Astrocyte (in vitro differentiated cells and primary cell): ENCODE measurements at regions not wholly inside any gene's neighbourhood (a gene's known extent, or its start where the extent isn't known, plus 50 kb on each side); places are given as distances from the start of the nearest gene placed in this dataset.

Experiments used
- DNase-seq: peaks from one replicate; pipeline ENCODE4 v3.0.0-alpha.2; 2010; ENCODE audit warnings: low read depth
- FAIRE-seq: peaks from 2 replicates; lab custom pipeline; 2011; peaks lifted over from hg19 to GRCh38; lab: Jason Lieb, UNC
- H2AFZ ChIP-seq: 2 replicates; pipeline ENCODE4 v1.6.0; 2012; ENCODE audit warnings: low read depth, low read length, inconsistent platforms
- H3K27ac ChIP-seq: 2 replicates; pipeline ENCODE4 v1.5.1; 2011; ENCODE audit warnings: low read depth, low read length, inconsistent platforms
- H3K27me3 ChIP-seq: 2 replicates; pipeline ENCODE4 v1.6.0; 2011; ENCODE audit warnings: low read length, inconsistent platforms; ENCODE audit not compliant: insufficient read depth
- H3K36me3 ChIP-seq: 2 replicates; pipeline ENCODE4 v1.5.1; 2011; ENCODE audit warnings: low read length, inconsistent platforms; ENCODE audit not compliant: insufficient read depth
- H3K4me1 ChIP-seq: 2 replicates; pipeline ENCODE4 v1.5.1; 2011; ENCODE audit warnings: low read length, inconsistent platforms; ENCODE audit not compliant: insufficient read depth
- H3K4me2 ChIP-seq: 2 replicates; pipeline ENCODE4 v1.6.0; 2012; ENCODE audit warnings: low read length, inconsistent platforms
- H3K4me3 ChIP-seq: 2 replicates; pipeline ENCODE4 v1.5.1; 2011; ENCODE audit warnings: low read depth, mild to moderate bottlenecking, low read length, inconsistent platforms; ENCODE audit not compliant: insufficient read depth
- H3K79me2 ChIP-seq: 2 replicates; pipeline ENCODE4 v1.6.0; 2012; ENCODE audit warnings: mild to moderate bottlenecking, low read length, inconsistent platforms; ENCODE audit not compliant: insufficient read depth
- H3K9ac ChIP-seq: 2 replicates; pipeline ENCODE4 v1.6.0; 2012; ENCODE audit warnings: mild to moderate bottlenecking, low read length, inconsistent platforms
- H3K9me3 ChIP-seq: 2 replicates; pipeline ENCODE4 v1.5.1; 2012; ENCODE audit warnings: low read depth, mild to moderate bottlenecking, low read length, inconsistent platforms; ENCODE audit not compliant: insufficient read depth
- H4K20me1 ChIP-seq: 2 replicates; pipeline ENCODE4 v1.6.0; 2012; ENCODE audit warnings: low read length, inconsistent platforms; ENCODE audit not compliant: insufficient read depth
- H3K27ac Mint-ChIP-seq: one replicate; pipeline ENCODE4 v1.8.0; 2021; ENCODE audit warnings: mild to moderate bottlenecking, mixed read lengths; ENCODE audit not compliant: unreplicated experiment
- H3K27me3 Mint-ChIP-seq: one replicate; pipeline ENCODE4 v1.8.0; 2021; ENCODE audit warnings: low read depth, mixed read lengths; ENCODE audit not compliant: unreplicated experiment
- H3K36me3 Mint-ChIP-seq: one replicate; pipeline ENCODE4 v1.8.0; 2021; ENCODE audit warnings: low read depth, mixed read lengths; ENCODE audit not compliant: unreplicated experiment
- H3K4me1 Mint-ChIP-seq: one replicate; pipeline ENCODE4 v1.8.0; 2021; ENCODE audit warnings: low read depth, mixed read lengths; ENCODE audit not compliant: unreplicated experiment
- H3K4me3 Mint-ChIP-seq: one replicate; pipeline ENCODE4 v1.8.0; 2021; ENCODE audit warnings: mild to moderate bottlenecking, moderate library complexity, mixed read lengths; ENCODE audit not compliant: unreplicated experiment
- H3K9me3 Mint-ChIP-seq: one replicate; pipeline ENCODE4 v1.8.0; 2021; ENCODE audit warnings: mild to moderate bottlenecking, mixed read lengths; ENCODE audit not compliant: unreplicated experiment
- EZH2 ChIP-seq: IDR thresholded peaks from 2 replicates; pipeline ENCODE4 v1.6.1; 2012; ENCODE audit warnings: mild to moderate bottlenecking, low read length, inconsistent platforms; ENCODE audit not compliant: insufficient read depth
- TF ChIP-seq, protein P1 (sequence below): IDR thresholded peaks from 2 replicates; pipeline ENCODE4 v1.5.1; 2011; ENCODE audit warnings: low read depth, mild to moderate bottlenecking, inconsistent platforms, low read length, moderate library complexity; ENCODE audit not compliant: insufficient read depth

DNA sequence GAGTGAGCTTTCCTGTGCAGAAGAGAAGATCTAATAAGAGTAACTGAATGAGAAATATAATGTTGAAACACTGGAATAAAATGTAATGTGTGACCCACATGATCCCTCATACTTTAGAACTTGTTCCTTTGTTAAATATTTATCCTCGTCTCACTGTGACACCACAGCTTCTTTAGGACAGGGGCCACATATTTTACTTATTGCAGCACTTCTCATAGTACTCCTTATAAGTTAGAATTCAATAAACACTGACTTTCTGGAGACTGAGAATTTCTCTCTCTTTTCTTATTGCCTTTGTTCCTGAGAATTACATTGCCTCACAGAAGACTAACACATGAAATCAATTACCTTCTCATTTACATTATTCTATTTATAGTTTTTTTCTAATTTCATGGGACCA, 1234.6 kb upstream of the CHAC2 start:
- TF ChIP-seq, protein P1, sequence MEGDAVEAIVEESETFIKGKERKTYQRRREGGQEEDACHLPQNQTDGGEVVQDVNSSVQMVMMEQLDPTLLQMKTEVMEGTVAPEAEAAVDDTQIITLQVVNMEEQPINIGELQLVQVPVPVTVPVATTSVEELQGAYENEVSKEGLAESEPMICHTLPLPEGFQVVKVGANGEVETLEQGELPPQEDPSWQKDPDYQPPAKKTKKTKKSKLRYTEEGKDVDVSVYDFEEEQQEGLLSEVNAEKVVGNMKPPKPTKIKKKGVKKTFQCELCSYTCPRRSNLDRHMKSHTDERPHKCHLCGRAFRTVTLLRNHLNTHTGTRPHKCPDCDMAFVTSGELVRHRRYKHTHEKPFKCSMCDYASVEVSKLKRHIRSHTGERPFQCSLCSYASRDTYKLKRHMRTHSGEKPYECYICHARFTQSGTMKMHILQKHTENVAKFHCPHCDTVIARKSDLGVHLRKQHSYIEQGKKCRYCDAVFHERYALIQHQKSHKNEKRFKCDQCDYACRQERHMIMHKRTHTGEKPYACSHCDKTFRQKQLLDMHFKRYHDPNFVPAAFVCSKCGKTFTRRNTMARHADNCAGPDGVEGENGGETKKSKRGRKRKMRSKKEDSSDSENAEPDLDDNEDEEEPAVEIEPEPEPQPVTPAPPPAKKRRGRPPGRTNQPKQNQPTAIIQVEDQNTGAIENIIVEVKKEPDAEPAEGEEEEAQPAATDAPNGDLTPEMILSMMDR: no peak
- TF ChIP-seq EZH2: no peak
- no peak overlapping the region for H3K4me2 ChIP-seq
- no peak overlapping the region for H2AFZ ChIP-seq
- H3K9ac ChIP-seq: no peak overlapping the region
- Mint-ChIP-seq H3K27ac (no peak overlapping the region), H3K36me3 (no peaks in the 10 kb centered on the region), H3K4me3 (no peak overlapping the region), H3K4me1 (no peaks in the 10 kb centered on the region), H3K9me3 (no peaks in the 10 kb centered on the region), H3K27me3 (no peaks in the 10 kb centered on the region)
- no peak overlapping the region for H3K27ac ChIP-seq
- H4K20me1 ChIP-seq: no peaks in the 10 kb centered on the region
- FAIRE-seq (no peak), DNase-seq (no peak)
- no peaks in the 10 kb centered on the region for H3K36me3 ChIP-seq
- H3K9me3 ChIP-seq: no peaks in the 10 kb centered on the region
- H3K4me3 ChIP-seq: no peak overlapping the region
- H3K27me3 ChIP-seq: no peaks in the 10 kb centered on the region
- H3K79me2 ChIP-seq: no peaks in the 10 kb centered on the region
- H3K4me1 ChIP-seq: no peaks in the 10 kb centered on the region

DNA sequence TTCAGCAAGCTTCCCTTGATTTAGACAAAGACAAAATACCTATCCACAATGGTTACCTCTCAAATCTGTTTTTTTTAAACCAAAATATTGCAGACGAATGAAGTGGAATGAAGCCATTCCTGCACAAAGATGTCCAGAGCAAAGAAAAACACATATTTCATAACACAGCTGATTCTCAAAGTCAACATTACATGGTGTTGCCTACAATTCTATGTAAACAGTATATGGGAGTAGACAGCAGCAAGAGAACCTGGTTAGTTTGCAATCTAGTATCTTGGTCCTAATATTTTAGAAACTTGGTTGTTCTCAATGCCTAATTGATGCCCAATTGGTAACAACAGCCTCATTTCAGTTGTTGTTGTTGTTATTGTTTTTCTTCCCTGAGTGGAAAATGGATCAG, 1240.9 kb upstream of the CHAC2 start:
- H3K4me2 ChIP-seq: no peak overlapping the region
- no peak for TF ChIP-seq EZH2
- TF ChIP-seq, protein P1: no peak
- H3K4me3 Mint-ChIP-seq: no peak overlapping the region

DNA sequence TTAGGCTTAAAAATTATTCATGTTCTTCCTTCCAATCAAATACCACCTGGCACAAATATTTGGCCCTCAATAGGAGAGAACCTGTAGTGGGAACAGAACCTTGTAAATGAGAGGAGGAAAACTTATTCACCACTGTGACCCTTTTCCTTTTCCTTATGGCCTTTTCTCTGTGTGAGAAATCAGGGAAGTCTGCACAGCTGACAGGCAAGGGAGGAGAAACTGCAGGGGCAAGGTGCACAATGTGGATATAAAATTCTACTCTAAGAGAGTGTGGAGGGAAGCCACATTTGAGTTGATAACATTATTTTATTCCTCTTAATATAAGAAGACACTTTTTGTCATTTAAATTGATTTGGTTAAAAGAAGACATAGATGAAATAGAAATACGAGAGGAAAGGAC, 1247.0 kb upstream of the CHAC2 start:
- no peaks in the 10 kb centered on the region for H3K36me3 Mint-ChIP-seq
- Histone ChIP-seq H3K27me3 (no peaks in the 10 kb centered on the region), H3K4me3 (no peak overlapping the region), H3K9me3 (no peaks in the 10 kb centered on the region), H3K36me3 (no peaks in the 10 kb centered on the region), H3K79me2 (no peaks in the 10 kb centered on the region), H3K4me2 (no peak overlapping the region), H3K9ac (no peak overlapping the region), H3K27ac (no peak overlapping the region), H2AFZ (no peak overlapping the region), H4K20me1 (no peaks in the 10 kb centered on the region), H3K4me1 (no peaks in the 10 kb centered on the region)
- FAIRE-seq (no peak), DNase-seq (no peak)
- no peak overlapping the region for H3K4me3 Mint-ChIP-seq
- H3K27me3 Mint-ChIP-seq: no peaks in the 10 kb centered on the region
- H3K9me3 Mint-ChIP-seq: no peaks in the 10 kb centered on the region
- peaks cover 7% of the 10 kb centered on the region for H3K4me1 Mint-ChIP-seq
- TF ChIP-seq EZH2: no peak
- TF ChIP-seq, protein P1: no peak
- H3K27ac Mint-ChIP-seq: no peak overlapping the region

More for the DNA sequence above, 1240.9 kb upstream of the CHAC2 start:
- Mint-ChIP-seq H3K27me3 (no peaks in the 10 kb centered on the region), H3K9me3 (no peaks in the 10 kb centered on the region), H3K36me3 (no peaks in the 10 kb centered on the region), H3K4me1 (no peaks in the 10 kb centered on the region), H3K27ac (no peak overlapping the region)
- FAIRE-seq (no peak), DNase-seq (no peak)
- Histone ChIP-seq H2AFZ (no peak overlapping the region), H3K9ac (no peak overlapping the region), H3K4me3 (no peak overlapping the region), H4K20me1 (no peaks in the 10 kb centered on the region), H3K36me3 (no peaks in the 10 kb centered on the region), H3K4me1 (no peaks in the 10 kb centered on the region), H3K27ac (no peak overlapping the region), H3K79me2 (no peaks in the 10 kb centered on the region), H3K9me3 (no peaks in the 10 kb centered on the region), H3K27me3 (no peaks in the 10 kb centered on the region)
